GM12874 (cell line): ENCODE measurements at regions not wholly inside any gene's neighbourhood (a gene's known extent, or its start where the extent isn't known, plus 50 kb on each side); places are given as distances from the start of the nearest gene placed in this dataset.

Experiments used
- TF ChIP-seq, protein P1 (sequence below): IDR thresholded peaks from 2 replicates; pipeline ENCODE4 v1.5.1; 2011; ENCODE audit warnings: low read depth, mild to moderate bottlenecking, control low read depth, low read length, moderate library complexity; ENCODE audit not compliant: insufficient read depth

GRCh38 chr13:109408591-109409382 is 377.6 kb downstream of the IRS2 start:
- TF ChIP-seq, protein P1, sequence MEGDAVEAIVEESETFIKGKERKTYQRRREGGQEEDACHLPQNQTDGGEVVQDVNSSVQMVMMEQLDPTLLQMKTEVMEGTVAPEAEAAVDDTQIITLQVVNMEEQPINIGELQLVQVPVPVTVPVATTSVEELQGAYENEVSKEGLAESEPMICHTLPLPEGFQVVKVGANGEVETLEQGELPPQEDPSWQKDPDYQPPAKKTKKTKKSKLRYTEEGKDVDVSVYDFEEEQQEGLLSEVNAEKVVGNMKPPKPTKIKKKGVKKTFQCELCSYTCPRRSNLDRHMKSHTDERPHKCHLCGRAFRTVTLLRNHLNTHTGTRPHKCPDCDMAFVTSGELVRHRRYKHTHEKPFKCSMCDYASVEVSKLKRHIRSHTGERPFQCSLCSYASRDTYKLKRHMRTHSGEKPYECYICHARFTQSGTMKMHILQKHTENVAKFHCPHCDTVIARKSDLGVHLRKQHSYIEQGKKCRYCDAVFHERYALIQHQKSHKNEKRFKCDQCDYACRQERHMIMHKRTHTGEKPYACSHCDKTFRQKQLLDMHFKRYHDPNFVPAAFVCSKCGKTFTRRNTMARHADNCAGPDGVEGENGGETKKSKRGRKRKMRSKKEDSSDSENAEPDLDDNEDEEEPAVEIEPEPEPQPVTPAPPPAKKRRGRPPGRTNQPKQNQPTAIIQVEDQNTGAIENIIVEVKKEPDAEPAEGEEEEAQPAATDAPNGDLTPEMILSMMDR = no peak

DNA sequence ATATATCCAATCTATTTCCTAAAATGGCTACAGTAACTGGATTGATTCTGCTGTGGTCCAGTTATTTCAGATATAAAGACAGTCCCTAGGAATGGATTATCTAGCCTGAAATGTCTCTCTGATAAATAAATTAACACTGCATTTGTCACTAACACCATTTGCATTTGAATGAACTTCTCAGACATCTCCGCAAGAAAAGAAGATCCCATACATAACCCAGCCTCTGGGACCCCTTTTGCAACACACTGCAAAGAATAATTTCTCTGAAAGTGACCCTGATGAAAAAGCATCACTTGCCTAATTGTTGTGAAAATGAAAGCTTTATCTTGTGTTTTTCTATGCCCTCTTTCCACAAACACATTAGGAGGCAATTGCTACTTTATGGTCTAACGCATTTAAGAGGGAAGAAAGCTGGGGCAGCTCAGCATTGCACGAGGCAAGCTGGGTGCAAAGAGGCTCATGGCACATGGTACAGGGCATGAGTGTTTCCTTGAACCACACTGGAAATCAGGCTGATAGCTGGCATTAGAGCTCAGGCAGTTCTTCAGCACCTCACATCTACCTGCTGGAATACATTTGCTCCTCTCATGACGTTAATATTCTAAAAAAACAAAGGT is 379.9 kb downstream of the IRS2 start:
- TF ChIP-seq, protein P1 = no peak

DNA sequence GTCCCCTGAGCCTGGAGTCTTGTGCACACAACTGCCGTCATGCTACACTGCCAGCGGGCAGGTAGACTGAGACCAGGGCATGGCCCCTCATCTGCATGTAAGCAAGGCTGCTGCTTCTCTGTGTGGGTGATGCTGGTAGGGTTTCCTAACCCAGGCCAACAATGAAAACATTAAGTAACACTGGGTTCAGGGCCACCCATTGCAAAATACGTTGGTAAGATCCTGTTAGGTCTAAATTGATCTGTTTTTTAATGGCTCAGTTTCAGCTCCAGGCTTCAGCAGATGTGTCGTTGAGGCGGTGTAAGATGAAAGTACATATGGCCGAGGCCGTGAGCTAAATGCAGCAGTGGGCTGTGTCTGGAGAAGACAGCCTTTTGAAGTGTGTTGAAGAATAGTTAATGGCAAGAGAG is 383.4 kb downstream of the IRS2 start:
- TF ChIP-seq, protein P1 = no peak

- TF ChIP-seq, protein P1 = no peak
Measured at GRCh38 chr13:109401891-109402290, 384.5 kb downstream of the IRS2 start.

- TF ChIP-seq, protein P1 = no peak
Measured at GRCh38 chr13:109401307-109401706, 385.1 kb downstream of the IRS2 start.

DNA sequence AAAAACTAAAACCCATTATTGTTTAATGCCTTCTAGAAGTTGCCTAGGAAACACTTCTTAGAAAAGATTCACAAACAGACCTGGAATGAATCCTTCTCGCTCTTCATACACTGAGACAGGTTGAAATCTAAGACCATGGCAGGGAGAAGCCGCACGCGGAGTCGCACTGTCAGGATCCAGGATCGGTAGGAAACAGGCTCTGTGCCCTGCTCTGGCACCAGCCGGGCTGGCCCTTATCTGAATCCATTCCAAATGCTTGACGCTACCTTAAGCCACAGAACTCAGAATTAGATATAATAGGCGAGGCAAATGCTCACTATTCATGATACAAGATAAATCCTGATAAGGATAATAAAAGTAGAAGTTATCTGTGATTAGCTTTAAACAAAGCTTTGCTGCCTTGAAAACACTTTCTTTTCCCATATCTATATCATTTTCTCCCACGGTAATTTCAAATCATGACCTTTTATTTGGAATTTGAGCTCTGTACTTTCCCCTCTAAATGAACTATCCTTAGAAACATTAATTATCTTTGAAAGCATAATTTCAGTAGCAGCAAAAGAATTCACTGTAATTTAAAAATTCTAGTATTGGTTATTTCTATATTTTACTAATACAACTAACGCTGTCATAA is 385.6 kb downstream of the IRS2 start:
- TF ChIP-seq, protein P1 = no peak

GRCh38 chr13:109400209-109400608 is 386.2 kb downstream of the IRS2 start:
- TF ChIP-seq, protein P1 = no peak
